Pancreas (tissue), 10 donors: ENCODE measurements at regions not wholly inside any gene's neighbourhood (a gene's known extent, or its start where the extent isn't known, plus 50 kb on each side); places are given as distances from the start of the nearest gene placed in this dataset.

Experiments
- ATAC-seq, 4 donors: fragments of 200-7000 bp; cut with Tn5 transposase; one replicate each; pipeline versions ENCODE4 v1.8.0 to v1.9.1; 2020; ENCODE audit warnings: mild to moderate bottlenecking in 4 of 4, moderate library complexity in 4 of 4
- DNase-seq, 6 donors: peaks; one replicate each; pipeline ENCODE4 v3.0.0-alpha.2; 2020
- FAIRE-seq: peaks from 2 replicates; lab custom pipeline; 2012; peaks lifted over from hg19 to GRCh38; lab: Jason Lieb, UNC
- H3K27ac ChIP-seq, 4 donors: fragments of 200-600 bp; sonication (generic); 1 replicate in 3 of 4; 2 replicates in 1 of 4; pipeline versions ENCODE4 v1.5.0 to v1.8.0; 2020
- H3K27me3 ChIP-seq, 4 donors: fragments of 200-600 bp; one replicate each; pipeline ENCODE4 v1.8.0; 2021
- H3K36me3 ChIP-seq, 3 donors: fragments of 200-600 bp; sonication (generic) in 1 of 3; one replicate each; pipeline versions ENCODE4 v1.5.0 to v1.8.0; 2020 to 2021
- H3K4me1 ChIP-seq, 3 donors: fragments of 200-600 bp; one replicate each; pipeline ENCODE4 v1.8.0; 2021
- H3K4me3 ChIP-seq, 4 donors: fragments of 200-600 bp; sonication (generic) in 2 of 4; one replicate each; pipeline versions ENCODE4 v1.5.0 to v1.8.0; 2020 to 2021
- H3K9me3 ChIP-seq, 4 donors: fragments of 200-600 bp; one replicate each; pipeline ENCODE4 v1.8.0; 2021
- whole genome bisulfite sequencing, 2 donors: extraction: QIAGEN DNeasy Blood & Tissue Kit; methylation state at CpG; one replicate each; pipeline ENCODE4 v1.1.7; 2013; 5-methylcytosine and 5-hydroxymethylcytosine counted together
- intact Hi-C, 3 donors: fragments of 100-400 bp; cut with DNase I; formaldehyde crosslinking; loops; one replicate each; pipeline versions ENCODE4 v1.11.1 to v1.14.2; 2022
- TF ChIP-seq, protein P1 (sequence below), 4 donors: fragments of 200-600 bp; sonication (generic) in 3 of 4; IDR thresholded peaks; one replicate each; pipeline versions ENCODE4 v1.5.0 to v1.8.0; 2021; ENCODE audit warnings: antibody characterized with exemption in 4 of 4
- donor health status: healthy with polysubstance abuse.
- donor health status: DM: no; HTN: no; CAD: no; lungs with moderate emphysema.
- donor health status: DM: no; HTN: no; CAD: no.
- donor health status: control.
- donor health status: control.
- donor health status: Bipolar disorder and iron deficiency.
- donor health status: DM: yes; HTN: yes; CAD: no.
- donor health status: DM: no; HTN: no; CAD: no.
- donor health status: DM: no; HTN: no; CAD: no.
- donor health status: DM: yes; HTN: yes; CAD: no.

DNA sequence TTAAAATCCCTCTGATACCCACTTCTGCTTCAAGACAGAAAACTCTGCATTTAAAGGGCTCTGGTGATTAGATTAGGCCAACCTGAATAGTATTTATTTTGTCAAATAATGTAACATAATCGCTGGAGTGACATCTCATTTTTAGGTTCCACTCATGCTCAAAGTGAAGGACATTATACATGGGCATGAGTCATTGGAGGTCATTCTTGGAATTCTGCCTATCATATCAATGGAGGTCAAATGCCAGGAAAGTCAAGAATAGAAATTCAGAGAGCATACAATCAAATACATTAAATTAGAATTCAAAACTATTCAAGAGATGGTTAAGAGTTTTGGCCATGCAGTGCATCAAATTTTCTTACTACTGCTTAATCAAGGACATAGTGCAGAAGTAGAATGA, 50.8 kb upstream of the PRSS1 start:
- no peaks in the 10 kb centered on the region for H3K36me3 ChIP-seq
- FAIRE-seq (no peak), ATAC-seq (peak; percentile 60 to 67 (median 64)), DNase-seq (no peak)
- TF ChIP-seq, protein P1, sequence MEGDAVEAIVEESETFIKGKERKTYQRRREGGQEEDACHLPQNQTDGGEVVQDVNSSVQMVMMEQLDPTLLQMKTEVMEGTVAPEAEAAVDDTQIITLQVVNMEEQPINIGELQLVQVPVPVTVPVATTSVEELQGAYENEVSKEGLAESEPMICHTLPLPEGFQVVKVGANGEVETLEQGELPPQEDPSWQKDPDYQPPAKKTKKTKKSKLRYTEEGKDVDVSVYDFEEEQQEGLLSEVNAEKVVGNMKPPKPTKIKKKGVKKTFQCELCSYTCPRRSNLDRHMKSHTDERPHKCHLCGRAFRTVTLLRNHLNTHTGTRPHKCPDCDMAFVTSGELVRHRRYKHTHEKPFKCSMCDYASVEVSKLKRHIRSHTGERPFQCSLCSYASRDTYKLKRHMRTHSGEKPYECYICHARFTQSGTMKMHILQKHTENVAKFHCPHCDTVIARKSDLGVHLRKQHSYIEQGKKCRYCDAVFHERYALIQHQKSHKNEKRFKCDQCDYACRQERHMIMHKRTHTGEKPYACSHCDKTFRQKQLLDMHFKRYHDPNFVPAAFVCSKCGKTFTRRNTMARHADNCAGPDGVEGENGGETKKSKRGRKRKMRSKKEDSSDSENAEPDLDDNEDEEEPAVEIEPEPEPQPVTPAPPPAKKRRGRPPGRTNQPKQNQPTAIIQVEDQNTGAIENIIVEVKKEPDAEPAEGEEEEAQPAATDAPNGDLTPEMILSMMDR (IDR thresholded peaks at IDR 0.05), result no peak
- 22 to 36% methylated on average over 1 of the region's 1 CpG for WGBS, 2 donors
- H3K27me3 ChIP-seq, result no peaks in the 10 kb centered on the region
- peaks cover 3 to 20% (median 19%) of the 10 kb centered on the region in 3 donors for H3K4me1 ChIP-seq
- intact Hi-C loops, result no loop called here
- no peaks in the 10 kb centered on the region for H3K9me3 ChIP-seq
- H3K4me3 ChIP-seq, result no peak overlapping the region
- H3K27ac ChIP-seq, result peak overlapping the region in 1 of 4 donors; percentile 22

- no peak for DNase-seq
- Histone ChIP-seq H3K9me3 (no peaks in the 10 kb centered on the region), H3K27ac (peak overlapping the region in 1 of 4 donors; percentile 5), H3K4me3 (no peak overlapping the region), H3K36me3 (no peaks in the 10 kb centered on the region), H3K27me3 (no peaks in the 10 kb centered on the region), H3K4me1 (peaks cover 3 to 22% (median 19%) of the 10 kb centered on the region in 3 donors)
- peak; percentile 59 to 71 (median 64) for ATAC-seq
- TF ChIP-seq, protein P1 (IDR thresholded peaks at IDR 0.05), result no peak
- 38 to 50% methylated on average over 4 of the region's 4 CpGs for WGBS, 2 donors
- FAIRE-seq, result no peak
- intact Hi-C loops, result no loop called here
Observed at GRCh38 chr7:142697270-142697669, 52.0 kb upstream of the PRSS1 start.

DNA sequence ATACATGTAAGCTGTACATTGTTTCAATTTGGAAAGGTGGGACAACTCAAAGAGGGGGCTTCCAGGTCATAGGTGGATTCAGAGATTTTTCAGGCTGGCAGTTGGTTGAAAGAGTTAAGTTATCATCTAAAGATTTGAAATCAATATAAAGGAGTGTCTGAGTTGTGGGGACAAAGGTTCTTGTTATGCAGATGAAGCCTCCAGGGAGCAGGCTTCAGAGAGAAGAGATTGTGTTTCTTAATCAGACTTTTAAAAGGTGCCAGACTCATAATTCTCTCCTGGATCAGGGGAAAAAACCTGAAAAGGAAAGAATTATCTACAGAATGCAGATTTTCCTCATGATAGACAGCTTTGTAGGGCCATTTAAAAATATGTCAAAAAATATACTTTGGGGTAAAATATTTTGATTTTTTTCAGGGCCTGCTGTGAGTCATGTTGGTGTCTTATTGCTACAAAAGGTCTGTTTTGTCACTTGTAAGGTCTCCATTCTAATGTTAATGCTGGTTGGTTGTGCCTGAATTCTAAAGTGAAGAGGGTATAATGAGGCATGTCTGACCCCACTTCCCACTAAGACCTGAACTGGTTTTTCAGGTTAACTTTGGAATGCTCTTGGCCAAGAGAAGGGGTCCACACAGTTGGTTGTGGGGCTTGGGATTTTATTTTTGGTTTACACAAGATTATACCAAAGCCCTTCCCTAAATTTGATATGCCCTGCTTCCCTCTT, 52.7 kb upstream of the PRSS1 start:
- no peak for ATAC-seq

DNA sequence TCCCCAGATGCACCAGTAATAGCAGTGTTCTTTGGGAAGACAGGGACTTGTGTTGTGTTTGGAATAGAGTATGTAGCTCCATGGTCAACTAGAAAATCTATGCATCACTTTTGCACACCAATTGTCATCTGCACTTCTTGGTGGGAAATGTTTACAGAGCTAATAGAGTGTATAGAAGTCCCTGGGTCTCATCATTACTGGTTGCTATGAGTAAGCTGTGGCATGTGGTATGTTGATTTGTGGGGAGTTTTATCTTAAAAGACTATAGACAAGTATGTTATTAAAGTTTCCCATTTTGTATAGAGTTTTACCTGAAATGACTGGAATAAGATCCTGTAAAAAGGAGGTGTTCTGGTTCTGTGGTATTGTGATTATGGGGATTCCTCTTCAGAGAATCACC, 55.4 kb upstream of the PRSS1 start:
- no peak for ATAC-seq
- Histone ChIP-seq H3K36me3 (no peaks in the 10 kb centered on the region), H3K27me3 (no peaks in the 10 kb centered on the region), H3K9me3 (no peaks in the 10 kb centered on the region), H3K27ac (no peak overlapping the region), H3K4me3 (no peak overlapping the region), H3K4me1 (peaks cover 3 to 22% (median 19%) of the 10 kb centered on the region in 3 donors)
- TF ChIP-seq, protein P1 (IDR thresholded peaks at IDR 0.05), result no peak
- no peak for DNase-seq
- FAIRE-seq, result no peak
- intact Hi-C loops, result no loop called here

More for the DNA sequence above, 52.7 kb upstream of the PRSS1 start:
- FAIRE-seq (no peak), DNase-seq (no peak)
- H3K27ac ChIP-seq, result peak overlapping the region in 1 of 4 donors; percentile 22
- peaks cover 3 to 22% (median 19%) of the 10 kb centered on the region in 3 donors for H3K4me1 ChIP-seq
- TF ChIP-seq, protein P1 (IDR thresholded peaks at IDR 0.05), result no peak
- H3K27me3 ChIP-seq, result no peaks in the 10 kb centered on the region
- H3K9me3 ChIP-seq, result no peaks in the 10 kb centered on the region
- H3K4me3 ChIP-seq, result no peak overlapping the region
- intact Hi-C loops, result no loop called here
- H3K36me3 ChIP-seq, result no peaks in the 10 kb centered on the region

DNA sequence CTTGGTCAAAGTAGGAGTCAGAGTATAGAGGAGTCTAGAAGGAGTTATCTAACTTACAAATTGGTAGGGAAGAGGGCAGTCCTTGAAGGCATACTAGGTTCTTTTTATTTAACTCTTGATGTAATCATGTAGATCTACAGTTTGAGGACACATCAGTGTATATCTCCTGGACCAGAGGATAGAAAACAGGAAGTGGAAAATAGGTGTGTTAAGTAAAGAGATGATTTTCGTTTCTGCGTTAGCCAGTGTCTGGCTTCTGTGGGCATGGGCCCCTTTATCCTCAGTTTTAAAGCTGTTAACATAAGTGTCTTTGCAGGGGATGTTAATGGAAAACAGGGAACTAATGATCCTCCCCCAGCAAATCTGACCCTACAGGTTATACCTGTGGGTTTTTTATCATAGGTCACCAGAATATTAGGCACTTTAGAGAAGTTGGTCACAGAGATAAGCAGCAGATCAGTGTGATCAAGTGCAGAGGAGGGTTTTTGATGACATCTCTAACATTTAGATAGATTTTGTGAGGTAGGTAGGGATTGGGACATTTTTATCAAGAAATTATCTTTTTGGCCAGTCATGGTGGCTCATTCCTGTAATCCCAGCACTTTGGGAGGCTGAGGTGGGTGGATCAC, 58.6 kb upstream of the PRSS1 start:
- Histone ChIP-seq H3K27me3 (no peaks in the 10 kb centered on the region), H3K4me3 (no peak overlapping the region), H3K9me3 (no peaks in the 10 kb centered on the region), H3K36me3 (no peaks in the 10 kb centered on the region), H3K4me1 (peaks cover 0 to 3% (median 0%) of the 10 kb centered on the region in 3 donors), H3K27ac (no peak overlapping the region)
- FAIRE-seq (no peak), ATAC-seq (no peak), DNase-seq (no peak)
- TF ChIP-seq, protein P1 (IDR thresholded peaks at IDR 0.05), result no peak
- 69 to 70% methylated on average over 2 of the region's 2 CpGs for WGBS, 2 donors
- intact Hi-C loops, result no loop called here
